ENCODE measurements at regions not wholly inside any gene's neighbourhood (a gene's known extent, or its start where the extent isn't known, plus 50 kb on each side); places are given as distances from the start of the nearest gene placed in this dataset.
"Not testable (repeated sequence)": the region's sequence is repeated elsewhere in the genome, so short reads cannot be mapped to it uniquely, and the experiment has no call there.

GRCh38 chr3:178336336-178336735, 199.9 kb upstream of the KCNMB2 start:
- CTCF ChIA-PET, result no interaction called here
- ATAC-seq (no peak), DNase-seq (no peak)
- POLR2A ChIA-PET, result no interaction called here
- H3K36me3 Mint-ChIP-seq (ENCODE audit: low read depth), result no peaks in the 10 kb centered on the region
- no peak overlapping the region for H3K4me3 Mint-ChIP-seq
- H3K27ac Mint-ChIP-seq, result no peak overlapping the region
- no peaks in the 10 kb centered on the region for H3K9me3 Mint-ChIP-seq (ENCODE audit: insufficient read depth)
- no peaks in the 10 kb centered on the region for H3K4me1 Mint-ChIP-seq (ENCODE audit: low read depth)
- H3K27me3 Mint-ChIP-seq (ENCODE audit: low read depth), result no peaks in the 10 kb centered on the region

GRCh38 chr3:178340506-178340905, 195.7 kb upstream of the KCNMB2 start:
- CTCF ChIA-PET, result no interaction called here
- Mint-ChIP-seq H3K9me3 (ENCODE audit: insufficient read depth) (no peaks in the 10 kb centered on the region), H3K36me3 (ENCODE audit: low read depth) (no peaks in the 10 kb centered on the region), H3K4me1 (ENCODE audit: low read depth) (no peaks in the 10 kb centered on the region), H3K27ac (no peak overlapping the region), H3K27me3 (ENCODE audit: low read depth) (no peaks in the 10 kb centered on the region), H3K4me3 (no peak overlapping the region)
- no peak for DNase-seq
- POLR2A ChIA-PET, result no interaction called here
- ATAC-seq, result no peak

GRCh38 chr3:178341636-178342035, 194.6 kb upstream of the KCNMB2 start:
- no peak for DNase-seq
- H3K4me3 Mint-ChIP-seq, result no peak overlapping the region
- no peaks in the 10 kb centered on the region for H3K4me1 Mint-ChIP-seq (ENCODE audit: low read depth)
- CTCF ChIA-PET, result no interaction called here
- H3K36me3 Mint-ChIP-seq (ENCODE audit: low read depth), result no peaks in the 10 kb centered on the region
- H3K27me3 Mint-ChIP-seq (ENCODE audit: low read depth), result no peaks in the 10 kb centered on the region
- POLR2A ChIA-PET, result no interaction called here
- no peaks in the 10 kb centered on the region for H3K9me3 Mint-ChIP-seq (ENCODE audit: insufficient read depth)
- no peak for ATAC-seq
- no peak overlapping the region for H3K27ac Mint-ChIP-seq

GRCh38 chr3:178342111-178342510, 194.1 kb upstream of the KCNMB2 start:
- POLR2A ChIA-PET, result no interaction called here
- CTCF ChIA-PET, result no interaction called here

DNA sequence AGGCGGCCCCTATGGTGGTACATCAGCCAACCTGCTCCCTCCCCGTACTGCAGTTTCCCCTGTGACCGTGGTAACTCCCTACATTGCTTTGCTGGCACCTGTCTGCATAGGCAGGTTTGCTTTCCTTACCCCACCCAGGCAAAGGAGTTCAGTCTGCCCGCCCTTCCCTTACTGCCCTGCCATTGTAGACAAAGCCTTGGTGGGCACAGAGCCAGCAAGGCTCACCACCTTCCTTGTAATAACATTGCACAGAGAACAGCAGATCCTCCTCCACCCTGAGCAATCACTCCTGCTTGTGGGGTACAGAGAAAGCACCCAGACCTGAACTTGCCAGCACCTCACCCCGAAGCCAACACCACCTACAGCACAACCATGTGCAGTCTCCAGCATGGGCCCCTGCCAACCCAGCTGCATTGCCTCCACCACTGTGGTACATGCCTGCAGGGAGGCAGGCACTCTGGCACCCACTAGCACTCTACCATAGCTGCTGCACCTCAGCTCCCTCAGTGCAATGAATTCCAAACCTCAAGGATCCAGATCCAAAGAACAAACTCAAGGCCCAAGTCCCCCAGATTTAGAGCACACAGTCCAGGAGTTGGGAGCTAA, 192.7 kb upstream of the KCNMB2 start:
- no peak for ATAC-seq
- no peaks in the 10 kb centered on the region for H3K27me3 Mint-ChIP-seq (ENCODE audit: low read depth)
- CTCF ChIA-PET, result no interaction called here
- no peaks in the 10 kb centered on the region for H3K9me3 Mint-ChIP-seq (ENCODE audit: insufficient read depth)
- no peak for DNase-seq
- POLR2A ChIA-PET, result no interaction called here
- no peaks in the 10 kb centered on the region for H3K36me3 Mint-ChIP-seq (ENCODE audit: low read depth)
- H3K4me3 Mint-ChIP-seq, result no peak overlapping the region
- no peak overlapping the region for H3K27ac Mint-ChIP-seq
- H3K4me1 Mint-ChIP-seq (ENCODE audit: low read depth), result no peaks in the 10 kb centered on the region

More at GRCh38 chr3:178342111-178342510, 194.1 kb upstream of the KCNMB2 start:
- Mint-ChIP-seq H3K36me3 (ENCODE audit: low read depth) (no peaks in the 10 kb centered on the region), H3K27ac (no peak overlapping the region), H3K9me3 (ENCODE audit: insufficient read depth) (no peaks in the 10 kb centered on the region), H3K4me3 (no peak overlapping the region), H3K4me1 (ENCODE audit: low read depth) (no peaks in the 10 kb centered on the region), H3K27me3 (ENCODE audit: low read depth) (no peaks in the 10 kb centered on the region)
- DNase-seq, result no peak
- ATAC-seq, result no peak

DNA sequence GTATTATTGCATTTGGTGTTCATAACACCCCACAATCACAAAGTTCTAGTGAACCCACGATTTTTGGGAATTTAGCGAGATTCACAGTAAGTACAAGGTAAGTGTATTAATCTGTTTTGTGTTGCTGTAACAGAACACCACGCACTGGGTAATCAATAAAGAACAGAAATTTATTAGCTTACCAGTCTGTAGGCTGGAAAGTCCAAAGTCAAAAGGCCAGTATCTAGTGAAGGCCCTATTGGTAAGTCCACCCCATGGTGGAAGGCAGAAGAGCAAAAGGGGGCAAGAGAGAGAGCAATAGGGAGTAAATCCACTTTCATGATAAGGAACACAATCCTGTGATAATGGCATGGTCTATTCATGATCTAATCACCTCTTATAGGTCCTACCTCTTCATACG, 190.3 kb upstream of the KCNMB2 start:
- no peak for DNase-seq
- H3K36me3 Mint-ChIP-seq (ENCODE audit: low read depth), result no peaks in the 10 kb centered on the region
- H3K27ac Mint-ChIP-seq, result no peak overlapping the region
- peaks cover 5% of the 10 kb centered on the region for H3K4me1 Mint-ChIP-seq (ENCODE audit: low read depth)
- ChIA-PET POLR2A (no interaction called here), CTCF (no interaction called here)
- no peaks in the 10 kb centered on the region for H3K27me3 Mint-ChIP-seq (ENCODE audit: low read depth)
- H3K4me3 Mint-ChIP-seq, result no peak overlapping the region
- no peaks in the 10 kb centered on the region for H3K9me3 Mint-ChIP-seq (ENCODE audit: insufficient read depth)
- no peak for ATAC-seq

DNA sequence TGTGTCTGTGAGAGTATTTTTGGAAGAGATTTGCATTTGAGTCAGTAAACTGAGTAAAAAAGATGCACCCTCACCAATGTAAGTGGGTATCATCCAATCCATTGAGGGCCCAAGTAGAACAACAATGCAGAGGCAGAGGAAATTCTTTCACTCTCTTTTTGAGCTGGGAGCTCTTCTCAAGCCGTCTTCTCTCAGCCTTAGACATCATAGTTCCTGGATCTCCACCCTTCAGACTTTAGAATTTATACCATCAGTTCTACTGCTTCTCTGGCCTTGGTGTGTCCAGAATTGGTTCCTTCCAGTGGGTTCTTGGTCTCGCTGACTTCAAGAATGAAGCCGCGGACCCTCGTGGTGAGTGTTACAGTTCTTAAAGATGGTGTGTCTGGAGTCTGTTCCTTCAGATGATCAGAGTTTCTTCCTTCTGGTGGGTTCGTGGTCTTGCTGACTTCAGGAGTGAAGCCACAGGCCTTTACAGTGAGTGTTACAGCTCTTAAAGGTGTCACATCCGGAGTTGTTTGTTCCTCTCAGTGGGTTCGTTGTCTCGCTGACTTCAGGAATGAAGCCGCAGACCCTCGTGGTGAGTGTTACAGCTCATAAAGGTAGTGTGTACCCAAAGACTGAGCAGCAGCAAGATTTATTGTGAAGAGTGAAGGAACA, 187.5 kb upstream of the KCNMB2 start:
- H3K36me3 Mint-ChIP-seq (ENCODE audit: low read depth); H3K27me3 Mint-ChIP-seq (ENCODE audit: low read depth); H3K9me3 Mint-ChIP-seq (ENCODE audit: insufficient read depth); H3K4me1 Mint-ChIP-seq (ENCODE audit: low read depth); H3K4me3 Mint-ChIP-seq; CTCF ChIA-PET; POLR2A ChIA-PET: not testable (repeated sequence)
- peak; percentile 27 for DNase-seq
- ATAC-seq, result peak; percentile 53
- peak overlapping the region; percentile 72 for H3K27ac Mint-ChIP-seq

DNA sequence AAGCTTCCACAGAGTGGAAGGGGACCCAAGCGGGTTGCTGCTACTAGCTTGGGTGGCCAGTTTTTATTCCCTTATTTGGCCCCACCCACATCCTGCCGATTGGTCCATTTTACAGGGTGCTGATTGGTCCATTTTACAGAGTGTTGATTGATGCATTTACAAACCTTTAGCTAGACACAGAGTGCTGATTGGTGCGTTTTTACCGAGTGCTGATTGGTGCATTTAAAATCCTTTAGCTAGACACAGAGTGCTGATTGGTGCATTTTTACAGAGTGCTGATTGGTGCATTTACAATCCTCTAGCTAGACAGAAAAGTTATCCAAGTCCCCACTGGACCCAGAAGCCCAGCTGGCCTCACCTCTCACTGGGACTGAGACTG, 187.0 kb upstream of the KCNMB2 start:
- H3K27me3 Mint-ChIP-seq (ENCODE audit: low read depth); H3K9me3 Mint-ChIP-seq (ENCODE audit: insufficient read depth); POLR2A ChIA-PET; H3K4me1 Mint-ChIP-seq (ENCODE audit: low read depth); H3K36me3 Mint-ChIP-seq (ENCODE audit: low read depth); H3K4me3 Mint-ChIP-seq; ATAC-seq; DNase-seq: not testable (repeated sequence)
- H3K27ac Mint-ChIP-seq, result peak overlapping the region; percentile 72
- CTCF ChIA-PET, result interaction anchor here (0.8 kb wide), 1 partner anchor 117 kb away, joined by 3 read pairs; no protein-coding TSS in a partner anchor

DNA sequence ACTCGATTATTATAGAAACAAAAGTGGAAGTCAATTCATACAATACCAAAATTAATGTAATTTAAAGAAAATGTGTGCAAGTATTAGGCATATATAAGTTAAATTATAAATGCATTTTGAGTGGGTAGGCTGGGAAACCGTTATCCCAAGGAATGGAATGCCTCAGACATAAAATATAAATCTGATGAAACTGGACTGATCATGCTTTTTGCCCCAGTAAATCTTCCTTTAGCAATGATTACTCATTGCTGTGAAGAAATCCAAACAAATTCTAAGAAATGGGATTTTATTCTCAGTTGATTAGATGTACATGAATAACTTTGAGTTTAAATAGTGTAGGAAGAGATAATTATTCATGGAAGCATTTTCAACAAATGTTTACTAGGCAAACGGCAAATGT, 185.5 kb upstream of the KCNMB2 start:
- DNase-seq (no peak), ATAC-seq (no peak)
- CTCF ChIA-PET, result no interaction called here
- Mint-ChIP-seq H3K9me3 (ENCODE audit: insufficient read depth) (no peaks in the 10 kb centered on the region), H3K4me1 (ENCODE audit: low read depth) (peaks cover 5% of the 10 kb centered on the region), H3K27me3 (ENCODE audit: low read depth) (no peaks in the 10 kb centered on the region), H3K27ac (no peak overlapping the region), H3K36me3 (ENCODE audit: low read depth) (no peaks in the 10 kb centered on the region), H3K4me3 (no peak overlapping the region)
- POLR2A ChIA-PET, result no interaction called here

DNA sequence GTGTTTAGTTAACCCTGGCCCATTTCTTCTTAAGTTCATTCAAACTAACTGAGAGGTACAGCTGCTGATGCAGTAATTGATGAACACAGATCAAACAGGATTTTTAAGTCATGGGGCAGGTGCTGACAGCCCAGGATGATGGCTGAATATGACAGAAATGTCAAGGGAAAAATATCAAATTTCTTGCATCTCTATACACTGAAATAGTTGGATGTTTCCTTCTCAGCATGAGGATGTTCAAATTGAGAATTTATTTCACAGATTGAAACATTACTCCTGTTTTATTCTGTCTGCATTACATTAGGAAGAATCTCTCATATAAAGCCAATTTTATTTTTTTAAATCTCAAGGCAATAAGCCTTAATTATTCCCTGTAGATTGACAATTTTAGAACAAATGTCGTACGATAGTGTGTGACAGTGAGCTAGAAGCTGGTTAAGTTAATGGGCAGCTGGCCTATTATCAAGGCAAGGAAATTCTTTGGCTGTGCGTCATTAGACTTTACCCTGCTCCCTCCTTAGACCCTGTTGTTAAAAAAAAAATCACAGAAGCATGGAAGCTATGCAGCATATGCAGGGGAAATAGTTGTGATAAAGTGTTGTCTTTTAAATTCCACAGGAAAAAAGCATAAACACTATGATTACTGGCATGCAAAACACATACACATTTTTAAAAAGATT, 183.8 kb upstream of the KCNMB2 start:
- Mint-ChIP-seq H3K4me3 (no peak overlapping the region), H3K27me3 (ENCODE audit: low read depth) (no peaks in the 10 kb centered on the region), H3K27ac (no peak overlapping the region), H3K9me3 (ENCODE audit: insufficient read depth) (no peaks in the 10 kb centered on the region), H3K4me1 (ENCODE audit: low read depth) (peaks cover 5% of the 10 kb centered on the region), H3K36me3 (ENCODE audit: low read depth) (no peaks in the 10 kb centered on the region)
- POLR2A ChIA-PET, result interaction anchor here (0.6 kb wide), 1 partner anchor 199 kb away, joined by 3 read pairs; no protein-coding TSS in a partner anchor
- no peak for ATAC-seq
- no peak for DNase-seq
- CTCF ChIA-PET, result interaction anchor here (0.6 kb wide), 1 partner anchor 94 kb away, joined by 3 read pairs; no protein-coding TSS in a partner anchor

DNA sequence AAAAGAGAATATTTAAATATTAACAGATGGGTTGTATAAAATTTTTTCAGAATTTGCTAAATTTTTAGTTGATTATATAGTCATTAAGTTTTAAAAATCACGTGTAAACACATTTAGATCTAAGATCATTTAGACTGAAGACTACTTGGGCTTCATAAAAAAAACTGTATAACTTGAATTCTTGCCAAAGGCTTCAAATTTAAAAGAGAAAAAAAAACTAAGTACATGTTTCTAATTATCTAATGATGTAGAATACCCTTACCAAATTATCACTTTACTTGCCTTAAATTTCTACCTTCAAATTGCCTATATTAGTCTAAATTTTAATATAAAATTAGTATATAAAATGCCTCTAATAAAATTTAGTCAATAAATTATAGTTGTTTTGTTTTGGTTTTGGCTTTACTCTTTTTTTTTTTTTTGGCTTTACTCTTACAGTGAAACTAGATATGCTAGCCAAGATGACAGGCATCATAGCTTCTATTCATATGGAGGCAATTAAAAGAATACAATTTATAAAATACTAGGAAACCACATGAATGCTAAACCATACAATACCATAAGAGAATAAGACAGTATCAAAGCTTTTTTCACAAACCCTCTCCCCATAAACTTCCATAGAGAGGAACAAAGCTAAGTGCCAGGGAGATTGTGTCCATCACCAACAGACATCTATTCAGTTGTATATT, 183.1 kb upstream of the KCNMB2 start:
- ChIA-PET POLR2A (interaction anchor here (0.6 kb wide), 1 partner anchor 199 kb away, joined by 3 read pairs; no protein-coding TSS in a partner anchor), CTCF (no interaction called here)
- no peak for DNase-seq
- ATAC-seq, result no peak
- no peak overlapping the region for H3K27ac Mint-ChIP-seq
- no peaks in the 10 kb centered on the region for H3K36me3 Mint-ChIP-seq (ENCODE audit: low read depth)
- no peaks in the 10 kb centered on the region for H3K27me3 Mint-ChIP-seq (ENCODE audit: low read depth)
- no peaks in the 10 kb centered on the region for H3K9me3 Mint-ChIP-seq (ENCODE audit: insufficient read depth)
- H3K4me3 Mint-ChIP-seq, result no peak overlapping the region
- peaks cover 5% of the 10 kb centered on the region for H3K4me1 Mint-ChIP-seq (ENCODE audit: low read depth)

DNA sequence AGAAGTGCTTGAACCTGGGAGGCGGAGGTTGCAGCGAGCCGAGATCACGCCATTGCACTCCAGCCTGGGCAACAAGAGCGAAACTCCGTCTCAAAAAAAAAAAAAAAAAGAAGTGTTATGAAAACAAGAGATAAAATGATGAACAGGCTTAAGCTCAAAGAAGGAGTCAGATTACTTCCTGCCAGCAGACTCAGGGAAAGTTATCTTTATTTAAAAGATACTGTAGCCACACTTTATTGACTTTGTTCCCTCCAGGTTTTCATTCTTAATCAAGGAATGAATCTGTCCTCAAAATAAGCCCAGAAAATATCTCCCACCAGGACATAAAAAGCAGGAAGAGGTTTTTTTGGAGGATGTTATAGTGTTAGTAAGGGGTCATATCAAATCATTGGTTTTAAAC, 176.5 kb upstream of the KCNMB2 start:
- Mint-ChIP-seq H3K27ac (no peak overlapping the region), H3K4me3 (no peak overlapping the region), H3K27me3 (ENCODE audit: low read depth) (no peaks in the 10 kb centered on the region), H3K9me3 (ENCODE audit: insufficient read depth) (peaks cover 3% of the 10 kb centered on the region), H3K4me1 (ENCODE audit: low read depth) (no peaks in the 10 kb centered on the region), H3K36me3 (ENCODE audit: low read depth) (no peaks in the 10 kb centered on the region)
- DNase-seq (no peak), ATAC-seq (no peak)
- ChIA-PET POLR2A (no interaction called here), CTCF (no interaction called here)
